ENCODE measurements at regions not wholly inside any gene's neighbourhood (a gene's known extent, or its start where the extent isn't known, plus 50 kb on each side); places are given as distances from the start of the nearest gene placed in this dataset.
A peak's percentile ranks its signal among the peaks of the same experiment; 100 is the strongest.

DNA sequence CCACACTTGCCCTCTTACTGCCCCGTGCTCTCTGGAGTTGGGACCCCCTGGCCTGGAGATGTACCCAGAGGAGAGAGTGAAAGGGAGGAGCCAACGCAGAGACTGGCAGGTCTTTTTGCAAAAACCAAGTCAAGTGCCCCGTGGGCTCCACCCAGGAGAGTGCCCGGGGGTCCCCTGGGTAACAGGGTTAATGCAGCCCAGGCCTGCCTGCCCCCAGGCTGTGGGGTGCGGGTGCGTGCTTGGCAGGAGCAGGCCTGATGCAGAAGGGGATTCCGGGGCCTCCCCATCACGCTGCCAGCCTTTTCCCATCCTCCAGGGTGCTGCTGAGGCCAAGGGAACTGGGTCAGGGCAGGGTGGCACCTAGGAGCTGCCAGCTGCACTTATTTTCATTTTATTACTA, 184.4 kb downstream of the ERMARD start:
- no peaks in the 10 kb centered on the region for H3K36me3 ChIP-seq (ENCODE audit: control insufficient read depth in 2 of 2, extremely low read depth in 1 of 2, insufficient read depth in 2 of 2, low read length in 2 of 2)
- dilution Hi-C loops (cut with MboI; ENCODE audit: extremely low pct_ligation_motif_present, low sequenced_read_pairs) (no loop called here), intact Hi-C loops (cut with micrococcal nuclease) (loop anchor here (1.0 to 10.0 kb wide), 4 partner anchors 23 to 371 kb away; partner anchors contain the start of genes FAM120B and PHF10)
- TF ChIP-seq JUN (IDR thresholded peaks at IDR 0.05; ENCODE audit: borderline replicate concordance, insufficient read depth, insufficient read length, low read depth) = no peak
- TF ChIP-seq FOS (IDR thresholded peaks at IDR 0.05; ENCODE audit: borderline replicate concordance, insufficient read depth, low read length) = no peak
- no peak for TF ChIP-seq MYC (IDR thresholded peaks at IDR 0.05; ENCODE audit: low read depth, low read length)
- no peak for TF ChIP-seq POLR2A (IDR thresholded peaks at IDR 0.05; ENCODE audit: low read depth, low read length)
- TF ChIP-seq EZH2 (IDR thresholded peaks at IDR 0.05; ENCODE audit: borderline replicate concordance, low read depth, low read length, severe bottlenecking) = no peak
- TF ChIP-seq GATA2 (IDR thresholded peaks at IDR 0.05; ENCODE audit: insufficient read depth, insufficient read length, low read depth, low read length) = no peak
- no peak for TF ChIP-seq POLR2AphosphoS5 (IDR thresholded peaks at IDR 0.05; ENCODE audit: insufficient read depth, low read depth, low read length)
- TF ChIP-seq, protein P1, sequence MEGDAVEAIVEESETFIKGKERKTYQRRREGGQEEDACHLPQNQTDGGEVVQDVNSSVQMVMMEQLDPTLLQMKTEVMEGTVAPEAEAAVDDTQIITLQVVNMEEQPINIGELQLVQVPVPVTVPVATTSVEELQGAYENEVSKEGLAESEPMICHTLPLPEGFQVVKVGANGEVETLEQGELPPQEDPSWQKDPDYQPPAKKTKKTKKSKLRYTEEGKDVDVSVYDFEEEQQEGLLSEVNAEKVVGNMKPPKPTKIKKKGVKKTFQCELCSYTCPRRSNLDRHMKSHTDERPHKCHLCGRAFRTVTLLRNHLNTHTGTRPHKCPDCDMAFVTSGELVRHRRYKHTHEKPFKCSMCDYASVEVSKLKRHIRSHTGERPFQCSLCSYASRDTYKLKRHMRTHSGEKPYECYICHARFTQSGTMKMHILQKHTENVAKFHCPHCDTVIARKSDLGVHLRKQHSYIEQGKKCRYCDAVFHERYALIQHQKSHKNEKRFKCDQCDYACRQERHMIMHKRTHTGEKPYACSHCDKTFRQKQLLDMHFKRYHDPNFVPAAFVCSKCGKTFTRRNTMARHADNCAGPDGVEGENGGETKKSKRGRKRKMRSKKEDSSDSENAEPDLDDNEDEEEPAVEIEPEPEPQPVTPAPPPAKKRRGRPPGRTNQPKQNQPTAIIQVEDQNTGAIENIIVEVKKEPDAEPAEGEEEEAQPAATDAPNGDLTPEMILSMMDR (IDR thresholded peaks at IDR 0.05; ENCODE audit: extremely low read depth in 1 of 2, insufficient read depth in 1 of 2, low read depth in 1 of 2, low read length in 2 of 2) = no peak
- no peak for TF ChIP-seq MAX (IDR thresholded peaks at IDR 0.05; ENCODE audit: insufficient read depth, insufficient read length)
- ChIA-PET POLR2A (interaction anchor here (1.0 to 1.4 kb wide), 4 partner anchors 28 to 84 kb away, joined by 3 to 5 read pairs (median 4); no protein-coding TSS in a partner anchor), CTCF (interaction anchor here (1.0 to 3.3 kb wide), 5 partner anchors 20 to 104 kb away, joined by 3 to 32 read pairs (median 11); no protein-coding TSS in a partner anchor)
- no peaks in the 10 kb centered on the region for H3K27me3 ChIP-seq (ENCODE audit: control insufficient read depth in 2 of 2, insufficient read depth in 2 of 2, low read length in 2 of 2)
- no peak for DNase-seq (ENCODE audit: low read depth, low spot score)
- peak overlapping the region; percentile 40 for H2AFZ ChIP-seq (ENCODE audit: low read depth, low read length)
- no peak overlapping the region for H3K4me2 ChIP-seq (ENCODE audit: insufficient read depth, low read length)
- H3K9me1 ChIP-seq (replicated peaks; ENCODE audit: control insufficient read depth, extremely low read depth, insufficient read depth, low read length) = no peaks in the 10 kb centered on the region
- peaks cover 25% of the 10 kb centered on the region for H3K4me1 ChIP-seq (ENCODE audit: control insufficient read depth, extremely low read depth, insufficient read depth, low read length)
- H3K79me2 ChIP-seq (ENCODE audit: control insufficient read depth, insufficient read depth, low read length) = no peaks in the 10 kb centered on the region
- H3K4me3 ChIP-seq (replicated peaks in 1 of 3; ENCODE audit: insufficient read depth in 1 of 3, low read depth in 1 of 3, low read length in 3 of 3) = no peak overlapping the region
- H3K9me3 ChIP-seq (replicated peaks; ENCODE audit: control insufficient read depth, insufficient read depth, low read length) = no peaks in the 10 kb centered on the region
- no TSS peak for BruUV-seq (replicated peaks)
- H3K9ac ChIP-seq (replicated peaks; ENCODE audit: extremely low read depth, insufficient read depth, low read length) = peak overlapping the region; percentile 1
- FAIRE-seq = no peak
- H4K20me1 ChIP-seq (replicated peaks; ENCODE audit: control insufficient read depth, extremely low read depth, insufficient read depth, low read length) = no peaks in the 10 kb centered on the region
- H3K27ac ChIP-seq (ENCODE audit: insufficient read depth, low read depth, low read length) = peak overlapping the region; percentile 88
